ENCODE measurements at regions not wholly inside any gene's neighbourhood (a gene's known extent, or its start where the extent isn't known, plus 50 kb on each side); places are given as distances from the start of the nearest gene placed in this dataset.

DNA sequence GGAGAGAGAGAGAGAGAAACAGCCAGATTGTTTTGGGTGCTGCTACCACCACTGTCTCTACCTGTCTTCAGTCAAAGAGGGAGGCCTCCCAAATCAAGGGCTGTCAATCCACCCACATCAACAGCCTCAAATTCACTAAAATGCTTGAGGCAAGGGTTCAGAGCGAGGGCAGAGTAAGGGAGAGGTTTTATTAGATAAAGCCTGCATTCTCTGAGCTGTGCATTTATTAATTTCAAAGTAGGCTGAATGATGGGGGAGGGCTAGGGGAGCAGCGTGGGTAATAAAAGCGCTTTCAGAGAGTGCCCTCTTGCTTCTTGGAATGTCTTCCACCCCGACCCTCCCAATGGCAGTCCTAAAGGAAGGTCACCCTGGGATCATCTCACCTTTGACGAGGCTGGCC, 636.5 kb upstream of the TBX3 start:
- TF ChIP-seq CTCF (IDR thresholded peaks at IDR 0.05; ENCODE audit: poor library complexity) (no peak), EZH2 (IDR thresholded peaks at IDR 0.05; ENCODE audit: borderline replicate concordance) (no peak), EZH2phosphoT487 (IDR thresholded peaks at IDR 0.05; ENCODE audit: low read depth, severe bottlenecking, unreplicated experiment) (no peak)

Measured in hepatocyte (in vitro differentiated cells).